ENCODE measurements at regions not wholly inside any gene's neighbourhood (a gene's known extent, or its start where the extent isn't known, plus 50 kb on each side); places are given as distances from the start of the nearest gene placed in this dataset.

- H2AFZ ChIP-seq (ENCODE audit: low read length), result no peak overlapping the region
These were observed 126.5 kb upstream of the MYL2 start for GRCh38 chr12:111046896-111047295.

More at GRCh38 chr12:111046896-111047295, 126.5 kb upstream of the MYL2 start:
- no peak overlapping the region for H2BK15ac ChIP-seq (ENCODE audit: low read length)
- H3K4me3 ChIP-seq (ENCODE audit: extremely low read depth in 1 of 4, insufficient read depth in 2 of 4, low read depth in 3 of 4, low read length in 4 of 4), result no peak overlapping the region
- H3K27me3 ChIP-seq (replicated peaks in 1 of 4; ENCODE audit: control insufficient read depth in 3 of 4, extremely low read depth in 1 of 4, insufficient read depth in 3 of 4, low read length in 3 of 4), result no peaks in the 10 kb centered on the region
- H4K91ac ChIP-seq (replicated peaks; ENCODE audit: insufficient read length, low read length), result no peak overlapping the region
- peaks cover 0 to 3% (median 0%) of the 10 kb centered on the region in 4 experiments; a peak in 2 of 7 replicates for H3K4me1 ChIP-seq (replicated peaks in 1 of 4; ENCODE audit: control insufficient read depth in 3 of 4, insufficient read depth in 4 of 4, low read length in 3 of 4)
- no peak overlapping the region for H3K56ac ChIP-seq (replicated peaks; ENCODE audit: insufficient read length, low read depth, low read length)
- ChIA-PET CTCF (ENCODE audit: partially characterized antibody) (interaction anchor here (0.6 to 2.0 kb wide), 5 partner anchors 14 to 252 kb away, joined by 3 to 6 read pairs (median 4); no protein-coding TSS in a partner anchor), POLR2A (ENCODE audit: partially characterized antibody) (interaction anchor here (1.3 to 3.0 kb wide), 3 partner anchors 10 to 111 kb away, joined by 3 to 15 read pairs (median 6); no protein-coding TSS in a partner anchor)
- no peak overlapping the region for H3K14ac ChIP-seq (ENCODE audit: insufficient read length)
- no peak overlapping the region for H2BK120ac ChIP-seq (replicated peaks; ENCODE audit: low read depth, low read length)
- H3K23me2 ChIP-seq (ENCODE audit: low read depth, low read length), result peaks cover 2% of the 10 kb centered on the region; the same call in 1 of the 2 replicates
- no peak overlapping the region for H3K27ac ChIP-seq (ENCODE audit: low read depth, low read length)
- H3K36me3 ChIP-seq (ENCODE audit: control insufficient read depth in 2 of 4, insufficient read depth in 4 of 4, low read length in 3 of 4), result no peaks in the 10 kb centered on the region
- H3K79me1 ChIP-seq (ENCODE audit: low read depth, low read length), result peaks cover 4% of the 10 kb centered on the region; the same call in 1 of the 2 replicates
- no peak overlapping the region for H3K18ac ChIP-seq (ENCODE audit: extremely low read depth, low read length)
- no peak overlapping the region for H2BK5ac ChIP-seq (ENCODE audit: low read depth, low read length)
- TF ChIP-seq RNF2 (IDR thresholded peaks at IDR 0.05; ENCODE audit: borderline replicate concordance, low read depth, low read length, missing control alignments, poor library complexity, severe bottlenecking), result no peak
- TF ChIP-seq SRF (IDR thresholded peaks at IDR 0.05; ENCODE audit: low read depth, low read length), result no peak
- no peak for TF ChIP-seq SIX5 (IDR thresholded peaks at IDR 0.05; ENCODE audit: low read depth, low read length)
- TF ChIP-seq CTBP2 (IDR thresholded peaks at IDR 0.05; ENCODE audit: borderline replicate concordance, insufficient read depth, insufficient read length, low read length), result peak; percentile 49
- no peak for TF ChIP-seq JUN (IDR thresholded peaks at IDR 0.05; ENCODE audit: low read depth, low read length)
- 0 out of 2 replicates have a peak, but pooled peaks have one; percentile 34 for TF ChIP-seq TEAD4 (IDR thresholded peaks at IDR 0.05; ENCODE audit: low read depth, low read length)
- TF ChIP-seq MAX (IDR thresholded peaks at IDR 0.05), result 0 out of 2 replicates have a peak, but pooled peaks have one; percentile 6
- no peak for TF ChIP-seq SP2 (IDR thresholded peaks at IDR 0.05; ENCODE audit: low read length)
- H4K8ac ChIP-seq (ENCODE audit: extremely low read depth, insufficient read depth, low read length), result peak overlapping the region; percentile 4; the same call in 1 of the 2 replicates
- H2AK5ac ChIP-seq (ENCODE audit: low read depth, low read length), result no peak overlapping the region
- no peak overlapping the region for H4K5ac ChIP-seq (ENCODE audit: insufficient read length, low read depth, low read length)
- H3K4me2 ChIP-seq (ENCODE audit: insufficient read depth in 1 of 2, low read depth in 2 of 2, low read length in 2 of 2), result peak overlapping the region in 1 of 2 experiments; percentile 7; a peak in 1 of 4 replicates
- no peak overlapping the region for H2BK20ac ChIP-seq (ENCODE audit: low read length)
- 57% methylated on average over 21 of the region's 22 CpGs; no CpG with 5 or more reads in 1 of the 2 experiments for WGBS, 2 experiments (ENCODE audit: extremely low coverage in 1 of 2, insufficient coverage in 1 of 2, insufficient read length in 1 of 2, insufficient replicate concordance in 2 of 2, low coverage in 1 of 2, low lambda C conversion rate in 2 of 2, missing lambda C conversion rate in 1 of 2)
- FAIRE-seq (no peak), DNase-seq (ENCODE audit: low read depth in 1 of 2, low spot score in 2 of 2) (no peak)
- H4K20me1 ChIP-seq (replicated peaks in 1 of 2; ENCODE audit: control insufficient read depth in 1 of 2, insufficient read depth in 2 of 2, low read length in 2 of 2), result peaks cover 4 to 13% of the 10 kb centered on the region in 2 experiments
- no peak overlapping the region for H3K23ac ChIP-seq (ENCODE audit: insufficient read length)
- no peak overlapping the region for H3K9ac ChIP-seq (replicated peaks in 1 of 4; ENCODE audit: extremely low read depth in 1 of 4, low read depth in 3 of 4, low read length in 3 of 4)
- H2BK12ac ChIP-seq (ENCODE audit: low read depth, low read length), result no peak overlapping the region
- H3K4ac ChIP-seq (replicated peaks; ENCODE audit: insufficient read length, low read depth, low read length), result no peak overlapping the region
- no peaks in the 10 kb centered on the region for H3K9me3 ChIP-seq (ENCODE audit: insufficient read depth in 2 of 2, low read depth in 1 of 2, low read length in 1 of 2)
- peaks cover 0 to 8% of the 10 kb centered on the region in 2 experiments; a peak in 1 of 4 replicates for H3K79me2 ChIP-seq (ENCODE audit: control insufficient read depth in 1 of 2, insufficient read depth in 2 of 2, low read length in 2 of 2)
